Brain microvascular endothelial cell (primary cell): ENCODE measurements at regions not wholly inside any gene's neighbourhood (a gene's known extent, or its start where the extent isn't known, plus 50 kb on each side); places are given as distances from the start of the nearest gene placed in this dataset.
A peak's percentile ranks its signal among the peaks of the same experiment; 100 is the strongest.

ENCODE experiments used
- DNase-seq: peaks from one replicate; pipeline ENCODE4 v3.0.0-alpha.2; 2020
- H3K27ac ChIP-seq: fragments of 250-450 bp; sonication (Bioruptor Pico); 2 replicates; pipeline ENCODE4 v1.5.1; 2020; ENCODE audit warnings: mild to moderate bottlenecking, moderate library complexity
- H3K27me3 ChIP-seq: fragments of 250-450 bp; sonication (Bioruptor Pico); replicated peaks from 2 replicates; pipeline ENCODE4 v1.5.1; 2020; ENCODE audit warnings: mild to moderate bottlenecking
- H3K36me3 ChIP-seq: fragments of 250-450 bp; sonication (Bioruptor Pico); replicated peaks from 2 replicates; pipeline ENCODE4 v1.5.1; 2020; ENCODE audit warnings: mild to moderate bottlenecking
- H3K4me3 ChIP-seq: 2 replicates; pipeline ENCODE4 v1.5.1; 2011; ENCODE audit warnings: low read depth, mild to moderate bottlenecking, control low read depth, low read length, moderate library complexity
- in situ Hi-C: cut with HindIII; loops from 2 replicates; pipeline ENCODE4 v1.10.0; 2017; ENCODE audit warnings: low sequenced_read_pairs, low pct_ligation_motif_present
- TF ChIP-seq, protein P1 (sequence below): IDR thresholded peaks from 2 replicates; pipeline ENCODE4 v1.5.1; 2011; ENCODE audit warnings: low read depth, mild to moderate bottlenecking, moderate library complexity, low read length, control low read depth, inconsistent platforms; ENCODE audit errors: missing control alignments

- H3K27me3 ChIP-seq: no peaks in the 10 kb centered on the region
- TF ChIP-seq, protein P1, sequence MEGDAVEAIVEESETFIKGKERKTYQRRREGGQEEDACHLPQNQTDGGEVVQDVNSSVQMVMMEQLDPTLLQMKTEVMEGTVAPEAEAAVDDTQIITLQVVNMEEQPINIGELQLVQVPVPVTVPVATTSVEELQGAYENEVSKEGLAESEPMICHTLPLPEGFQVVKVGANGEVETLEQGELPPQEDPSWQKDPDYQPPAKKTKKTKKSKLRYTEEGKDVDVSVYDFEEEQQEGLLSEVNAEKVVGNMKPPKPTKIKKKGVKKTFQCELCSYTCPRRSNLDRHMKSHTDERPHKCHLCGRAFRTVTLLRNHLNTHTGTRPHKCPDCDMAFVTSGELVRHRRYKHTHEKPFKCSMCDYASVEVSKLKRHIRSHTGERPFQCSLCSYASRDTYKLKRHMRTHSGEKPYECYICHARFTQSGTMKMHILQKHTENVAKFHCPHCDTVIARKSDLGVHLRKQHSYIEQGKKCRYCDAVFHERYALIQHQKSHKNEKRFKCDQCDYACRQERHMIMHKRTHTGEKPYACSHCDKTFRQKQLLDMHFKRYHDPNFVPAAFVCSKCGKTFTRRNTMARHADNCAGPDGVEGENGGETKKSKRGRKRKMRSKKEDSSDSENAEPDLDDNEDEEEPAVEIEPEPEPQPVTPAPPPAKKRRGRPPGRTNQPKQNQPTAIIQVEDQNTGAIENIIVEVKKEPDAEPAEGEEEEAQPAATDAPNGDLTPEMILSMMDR: no peak
- no peaks in the 10 kb centered on the region for H3K36me3 ChIP-seq
- H3K4me3 ChIP-seq: no peak overlapping the region
- no peak overlapping the region for H3K27ac ChIP-seq
- in situ Hi-C loops: no loop called here
- no peak for DNase-seq
Measured at GRCh38 chr7:27314111-27314510, 71.5 kb downstream of the EVX1 start.

DNA sequence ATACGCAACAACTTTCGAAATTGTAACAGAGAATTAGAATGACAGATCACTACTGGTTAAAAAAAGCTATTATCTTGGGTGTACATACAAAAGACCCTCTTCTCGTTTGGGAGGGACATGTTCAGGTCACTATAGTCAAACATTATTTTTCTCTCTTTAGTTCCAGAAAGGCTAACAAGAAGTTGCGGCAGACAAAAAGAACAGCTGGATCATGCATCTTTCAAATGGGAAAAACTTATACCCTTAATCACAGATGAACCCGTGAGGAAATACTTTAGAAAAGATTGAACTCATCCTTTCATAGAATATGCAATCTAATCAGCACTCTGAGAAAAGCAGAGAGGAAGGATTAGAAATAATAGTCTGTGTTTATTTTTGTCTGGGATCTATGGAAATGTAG lies 72.5 kb downstream of the EVX1 start:
- Histone ChIP-seq H3K36me3 (no peaks in the 10 kb centered on the region), H3K4me3 (no peak overlapping the region), H3K27me3 (no peaks in the 10 kb centered on the region), H3K27ac (no peak overlapping the region)
- DNase-seq: no peak
- TF ChIP-seq, protein P1: no peak
- in situ Hi-C loops: no loop called here

GRCh38 chr7:27316311-27316710 lies 73.7 kb downstream of the EVX1 start:
- TF ChIP-seq, protein P1: no peak
- Histone ChIP-seq H3K36me3 (no peaks in the 10 kb centered on the region), H3K4me3 (no peak overlapping the region), H3K27ac (no peak overlapping the region), H3K27me3 (no peaks in the 10 kb centered on the region)
- in situ Hi-C loops: no loop called here
- DNase-seq: no peak

- in situ Hi-C loops: no loop called here
- TF ChIP-seq, protein P1: no peak
Measured at GRCh38 chr7:27324246-27324645, 81.6 kb downstream of the EVX1 start.

DNA sequence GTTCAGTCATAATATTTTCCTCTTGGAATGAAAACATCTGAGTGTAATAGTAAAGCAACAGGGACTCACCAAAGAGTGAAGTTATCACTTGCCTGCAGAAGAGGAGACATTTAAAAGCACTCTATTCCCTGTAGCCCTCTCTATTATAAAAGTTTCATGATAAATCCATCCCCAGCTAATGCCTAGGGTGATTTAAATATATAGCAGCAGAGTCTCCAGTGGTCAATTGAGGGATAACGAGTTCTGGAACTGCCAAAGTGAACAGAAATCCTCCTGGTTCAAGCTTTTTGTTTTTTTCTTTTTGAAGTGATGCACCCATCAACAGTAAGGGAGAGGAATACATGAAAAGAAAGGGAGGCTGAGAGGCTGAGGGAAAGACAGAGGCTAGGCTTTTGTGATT lies 87.3 kb downstream of the EVX1 start:
- H3K27ac ChIP-seq: no peak overlapping the region
- no peak for DNase-seq
- TF ChIP-seq, protein P1: peak; percentile 17
- H3K36me3 ChIP-seq: no peaks in the 10 kb centered on the region
- H3K4me3 ChIP-seq: no peak overlapping the region
- in situ Hi-C loops: no loop called here
- no peaks in the 10 kb centered on the region for H3K27me3 ChIP-seq

More at GRCh38 chr7:27324246-27324645, 81.6 kb downstream of the EVX1 start:
- Histone ChIP-seq H3K4me3 (no peak overlapping the region), H3K27me3 (no peaks in the 10 kb centered on the region), H3K27ac (no peak overlapping the region), H3K36me3 (no peaks in the 10 kb centered on the region)
- DNase-seq: no peak

- TF ChIP-seq, protein P1: no peak
- H3K27ac ChIP-seq: no peak overlapping the region
- in situ Hi-C loops: no loop called here
- H3K27me3 ChIP-seq: no peaks in the 10 kb centered on the region
- H3K4me3 ChIP-seq: no peak overlapping the region
- DNase-seq: no peak
- H3K36me3 ChIP-seq: no peaks in the 10 kb centered on the region
Measured at GRCh38 chr7:27339478-27339877, 96.9 kb downstream of the EVX1 start.
